H1 (cell line): ENCODE measurements at regions not wholly inside any gene's neighbourhood (a gene's known extent, or its start where the extent isn't known, plus 50 kb on each side); places are given as distances from the start of the nearest gene placed in this dataset.

ENCODE experiments used
- CTCF ChIA-PET: fragments of 300-600 bp; sonication (Branson Sonifier 250); formaldehyde crosslinking; loops from one replicate; lab custom pipeline; 2021; ENCODE audit not compliant: partially characterized antibody; lab: Charles Lee
- POLR2A ChIA-PET: fragments of 300-600 bp; sonication (Branson Sonifier 250); formaldehyde crosslinking; loops from one replicate; lab custom pipeline; 2021; ENCODE audit warnings: inconsistent platforms; ENCODE audit not compliant: partially characterized antibody; lab: Charles Lee
- DNase-seq, 2 experiments: peaks; one replicate each; pipeline versions ENCODE4 v3.0.0 to v3.0.0-alpha.2; 2010 to 2022; ENCODE audit warnings: low spot score in 2 of 2, low read depth in 1 of 2, mixed read lengths in 1 of 2
- FAIRE-seq: peaks from 2 replicates; lab custom pipeline; 2011; peaks lifted over from hg19 to GRCh38; lab: Jason Lieb, UNC
- H2AFZ ChIP-seq: 2 replicates; pipeline ENCODE4 v1.8.1; 2012; ENCODE audit warnings: low read length, inconsistent platforms
- H2AK5ac ChIP-seq: 2 replicates; pipeline ENCODE4 v1.6.1; 2013; ENCODE audit warnings: low read depth, low read length
- H2BK120ac ChIP-seq: replicated peaks from 2 replicates; pipeline ENCODE3; 2013; ENCODE audit warnings: low read depth, low read length, inconsistent platforms
- H2BK12ac ChIP-seq: 2 replicates; pipeline ENCODE4 v1.6.1; 2013; ENCODE audit warnings: low read depth, low read length
- H2BK15ac ChIP-seq: 2 replicates; pipeline ENCODE4 v1.6.1; 2013; ENCODE audit warnings: low read length
- H2BK20ac ChIP-seq: 2 replicates; pipeline ENCODE4 v1.6.1; 2013; ENCODE audit warnings: low read length
- H2BK5ac ChIP-seq: 2 replicates; pipeline ENCODE4 v1.6.1; 2013; ENCODE audit warnings: low read depth, low read length
- H3K14ac ChIP-seq: 2 replicates; pipeline ENCODE4 v1.6.1; 2013; ENCODE audit warnings: inconsistent platforms; ENCODE audit not compliant: insufficient read length
- H3K18ac ChIP-seq: 2 replicates; pipeline ENCODE4 v1.6.1; 2013; ENCODE audit warnings: low read length; ENCODE audit errors: extremely low read depth
- H3K23ac ChIP-seq: 2 replicates; pipeline ENCODE4 v1.6.1; 2013; ENCODE audit warnings: inconsistent platforms; ENCODE audit not compliant: insufficient read length
- H3K23me2 ChIP-seq: 2 replicates; pipeline ENCODE4 v1.6.1; 2013; ENCODE audit warnings: low read depth, low read length
- H3K27ac ChIP-seq: 2 replicates; pipeline ENCODE4 v1.6.1; 2011; ENCODE audit warnings: low read depth, low read length, inconsistent platforms
- H3K27me3 ChIP-seq, 4 experiments: replicated peaks in 1 of 4; 1 replicate in 1 of 4; 2 replicates in 3 of 4; pipeline versions ENCODE4 v1.6.1 to v1.8.1; 2011 to 2013; ENCODE audit warnings: low read length in 3 of 4, mild to moderate bottlenecking in 3 of 4, inconsistent platforms in 2 of 4, mixed read lengths in 2 of 4, moderate library complexity in 1 of 4; ENCODE audit not compliant: control insufficient read depth in 3 of 4, insufficient read depth in 3 of 4; ENCODE audit errors: extremely low read depth in 1 of 4
- H3K36me3 ChIP-seq, 4 experiments: 2 replicates each; pipeline versions ENCODE4 v1.6.1 to v1.8.1; 2011 to 2013; ENCODE audit warnings: mild to moderate bottlenecking in 4 of 4, low read length in 3 of 4, moderate library complexity in 2 of 4, control low read depth in 1 of 4, inconsistent platforms in 1 of 4; ENCODE audit not compliant: insufficient read depth in 4 of 4, control insufficient read depth in 2 of 4
- H3K4ac ChIP-seq: replicated peaks from 2 replicates; pipeline ENCODE3; 2013; ENCODE audit warnings: low read length, low read depth, mixed read lengths, inconsistent platforms; ENCODE audit not compliant: insufficient read length
- H3K4me1 ChIP-seq, 4 experiments: replicated peaks in 1 of 4; 1 replicate in 1 of 4; 2 replicates in 3 of 4; pipeline versions ENCODE4 v1.6.1 to v1.8.1; 2011 to 2013; ENCODE audit warnings: low read length in 3 of 4, inconsistent platforms in 2 of 4, mixed read lengths in 1 of 4; ENCODE audit not compliant: insufficient read depth in 4 of 4, control insufficient read depth in 3 of 4
- H3K4me2 ChIP-seq, 2 experiments: 2 replicates each; pipeline versions ENCODE4 v1.6.1 to v1.8.1; 2011 to 2013; ENCODE audit warnings: low read depth in 2 of 2, low read length in 2 of 2, control low read depth in 1 of 2, inconsistent platforms in 1 of 2, mild to moderate bottlenecking in 1 of 2; ENCODE audit not compliant: insufficient read depth in 1 of 2
- H3K4me3 ChIP-seq, 4 experiments: fragments of 200-600, 300-600 bp in 1 of 4; sonication (generic), shearing (Covaris generic), sonication (Bioruptor Twin) in 1 of 4; 2 replicates each; pipeline versions ENCODE4 v1.5.1 to v1.8.1; 2011 to 2016; ENCODE audit warnings: low read length in 4 of 4, low read depth in 3 of 4, control low read depth in 2 of 4, inconsistent platforms in 2 of 4, mild to moderate bottlenecking in 2 of 4, mixed read lengths in 1 of 4, moderate library complexity in 1 of 4; ENCODE audit not compliant: insufficient read depth in 2 of 4; ENCODE audit errors: extremely low read depth in 1 of 4
- H3K56ac ChIP-seq: replicated peaks from 2 replicates; pipeline ENCODE3; 2013; ENCODE audit warnings: low read depth, mild to moderate bottlenecking, mixed read lengths, low read length, inconsistent platforms; ENCODE audit not compliant: insufficient read length
- H3K79me1 ChIP-seq: 2 replicates; pipeline ENCODE4 v1.6.1; 2013; ENCODE audit warnings: low read depth, low read length, control low read depth
- H3K79me2 ChIP-seq, 2 experiments: 2 replicates each; pipeline versions ENCODE4 v1.6.1 to v1.8.1; 2012 to 2013; ENCODE audit warnings: low read length in 2 of 2, mild to moderate bottlenecking in 2 of 2, inconsistent platforms in 1 of 2; ENCODE audit not compliant: insufficient read depth in 2 of 2, control insufficient read depth in 1 of 2
- H3K9ac ChIP-seq, 4 experiments: replicated peaks in 1 of 4; 1 replicate in 1 of 4; 2 replicates in 3 of 4; pipeline versions ENCODE4 v1.6.1 to v1.8.1; 2011 to 2013; ENCODE audit warnings: low read depth in 3 of 4, low read length in 3 of 4, control low read depth in 2 of 4, mild to moderate bottlenecking in 2 of 4, moderate library complexity in 2 of 4, inconsistent platforms in 1 of 4; ENCODE audit errors: extremely low read depth in 1 of 4
- H3K9me3 ChIP-seq, 2 experiments: 2 replicates each; pipeline versions ENCODE4 v1.6.1 to v1.8.1; 2012 to 2013; ENCODE audit warnings: mild to moderate bottlenecking in 2 of 2, moderate library complexity in 2 of 2, control low read depth in 1 of 2, inconsistent platforms in 1 of 2, low read depth in 1 of 2, low read length in 1 of 2, mixed read lengths in 1 of 2; ENCODE audit not compliant: insufficient read depth in 2 of 2
- H4K20me1 ChIP-seq, 2 experiments: replicated peaks in 1 of 2; 2 replicates each; pipeline versions ENCODE3 to v1.8.1; 2011 to 2013; ENCODE audit warnings: inconsistent platforms in 2 of 2, low read length in 2 of 2, mild to moderate bottlenecking in 1 of 2; ENCODE audit not compliant: insufficient read depth in 2 of 2, control insufficient read depth in 1 of 2
- H4K5ac ChIP-seq: 2 replicates; pipeline ENCODE4 v1.6.1; 2013; ENCODE audit warnings: low read length, low read depth, mixed read lengths, inconsistent platforms; ENCODE audit not compliant: insufficient read length
- H4K8ac ChIP-seq: 2 replicates; pipeline ENCODE4 v1.8.0; 2013; ENCODE audit warnings: mild to moderate bottlenecking, moderate library complexity, low read length, inconsistent platforms; ENCODE audit not compliant: insufficient read depth; ENCODE audit errors: extremely low read depth
- H4K91ac ChIP-seq: replicated peaks from 2 replicates; pipeline ENCODE3; 2013; ENCODE audit warnings: low read length, mixed read lengths, inconsistent platforms; ENCODE audit not compliant: insufficient read length
- BACH1 ChIP-seq: IDR thresholded peaks from 2 replicates; pipeline ENCODE4 v1.6.1; 2012; ENCODE audit warnings: low read length, improper control_type of control experiment
- CREB1 ChIP-seq: IDR thresholded peaks from 2 replicates; pipeline ENCODE4 v1.6.1; 2012; ENCODE audit warnings: inconsistent platforms
- JUN ChIP-seq: IDR thresholded peaks from 2 replicates; pipeline ENCODE4 v1.6.1; 2011; ENCODE audit warnings: low read depth, mild to moderate bottlenecking, improper control_type of control experiment, low read length
- POLR2AphosphoS5 ChIP-seq: IDR thresholded peaks from 2 replicates; pipeline ENCODE4 v1.6.1; 2011; ENCODE audit warnings: low read depth, low read length
- SAP30 ChIP-seq: fragments of 300-600 bp; sonication (generic); IDR thresholded peaks from 2 replicates; pipeline ENCODE4 v1.7.1; 2012; ENCODE audit warnings: low read length, moderate library complexity, mild to moderate bottlenecking, inconsistent platforms; ENCODE audit not compliant: insufficient read depth, insufficient replicate concordance
- SP2 ChIP-seq: IDR thresholded peaks from 2 replicates; pipeline ENCODE4 v1.6.1; 2012; ENCODE audit warnings: mild to moderate bottlenecking, low read length, inconsistent platforms
- SUZ12 ChIP-seq: fragments of 200-600 bp; sonication (generic); IDR thresholded peaks from 2 replicates; pipeline ENCODE4 v1.6.1; 2012; ENCODE audit warnings: mild to moderate bottlenecking, inconsistent platforms, low read length, moderate library complexity, mixed read lengths
- TAF1 ChIP-seq: IDR thresholded peaks from 2 replicates; pipeline ENCODE4 v1.6.1; 2011; ENCODE audit warnings: mild to moderate bottlenecking, low read depth, low read length
- TEAD4 ChIP-seq: IDR thresholded peaks from 2 replicates; pipeline ENCODE4 v1.6.1; 2012; ENCODE audit warnings: low read depth, low read length, inconsistent platforms, mixed read lengths
- YY1 ChIP-seq: IDR thresholded peaks from 2 replicates; pipeline ENCODE4 v1.6.1; 2011; ENCODE audit warnings: low read depth, mild to moderate bottlenecking, low read length
- ZNF274 ChIP-seq: IDR thresholded peaks from 2 replicates; pipeline ENCODE4 v1.7.0; 2012; ENCODE audit warnings: low read length, borderline replicate concordance; ENCODE audit errors: extremely low read depth
- WGBS, 2 experiments: shearing (Covaris generic) in 1 of 2; methylation state at CpG; one replicate each; pipeline versions ENCODE4 v1.1.6 to v1.1.7; 2013 to 2015; ENCODE audit warnings: low lambda C conversion rate in 2 of 2, mixed read lengths in 2 of 2, inconsistent platforms in 1 of 2, low coverage in 1 of 2, missing lambda C conversion rate in 1 of 2; ENCODE audit not compliant: insufficient replicate concordance in 2 of 2, insufficient coverage in 1 of 2, insufficient read length in 1 of 2; ENCODE audit errors: extremely low coverage in 1 of 2, missing lambda C conversion rate in 1 of 2; 5-methylcytosine and 5-hydroxymethylcytosine counted together

- H4K20me1 ChIP-seq: no peaks in the 10 kb centered on the region
- no peak overlapping the region for H4K8ac ChIP-seq
- H3K79me1 ChIP-seq: no peaks in the 10 kb centered on the region
- H3K14ac ChIP-seq: no peak overlapping the region
- no peak overlapping the region for H2AFZ ChIP-seq
- H2AK5ac ChIP-seq: no peak overlapping the region
- H3K4me2 ChIP-seq: no peak overlapping the region
- DNase-seq: no peak
- no peak overlapping the region for H2BK20ac ChIP-seq
- no peaks in the 10 kb centered on the region for H3K36me3 ChIP-seq
- TF ChIP-seq JUN (no peak), CREB1 (no peak), SAP30 (no peak), POLR2AphosphoS5 (no peak), SP2 (no peak), SUZ12 (no peak), BACH1 (no peak), TAF1 (no peak), YY1 (no peak), TEAD4 (no peak), ZNF274 (no peak)
- H2BK15ac ChIP-seq: no peak overlapping the region
- POLR2A ChIA-PET: no interaction called here
- no peak overlapping the region for H2BK12ac ChIP-seq
- H3K4me3 ChIP-seq: no peak overlapping the region
- no peak for FAIRE-seq
- H3K27me3 ChIP-seq: peaks cover 0 to 1% (median 0%) of the 10 kb centered on the region in 4 experiments; a peak in 1 of 7 replicates
- H2BK120ac ChIP-seq: no peak overlapping the region
- no peak overlapping the region for H4K91ac ChIP-seq
- 97% methylated on average over 1 of the region's 1 CpG; no CpG with 5 or more reads in 1 of the 2 experiments for whole genome bisulfite sequencing, 2 experiments
- CTCF ChIA-PET: no interaction called here
- no peak overlapping the region for H3K4ac ChIP-seq
- no peaks in the 10 kb centered on the region for H3K79me2 ChIP-seq
- no peaks in the 10 kb centered on the region for H3K9me3 ChIP-seq
- no peak overlapping the region for H4K5ac ChIP-seq
- H3K18ac ChIP-seq: no peak overlapping the region
- H3K4me1 ChIP-seq: 0 out of 7 replicates have a peak, but pooled peaks cover 0 to 3% (median 0%) of the 10 kb centered on the region in 4 experiments
- no peak overlapping the region for H3K23ac ChIP-seq
- H2BK5ac ChIP-seq: no peak overlapping the region
- H3K56ac ChIP-seq: no peak overlapping the region
- no peak overlapping the region for H3K9ac ChIP-seq
- no peaks in the 10 kb centered on the region for H3K23me2 ChIP-seq
- no peak overlapping the region for H3K27ac ChIP-seq
These were observed 654.9 kb upstream of the GBE1 start for GRCh38 chr3:82416349-82416748.
